ENCODE measurements at regions not wholly inside any gene's neighbourhood (a gene's known extent, or its start where the extent isn't known, plus 50 kb on each side); places are given as distances from the start of the nearest gene placed in this dataset.

DNA sequence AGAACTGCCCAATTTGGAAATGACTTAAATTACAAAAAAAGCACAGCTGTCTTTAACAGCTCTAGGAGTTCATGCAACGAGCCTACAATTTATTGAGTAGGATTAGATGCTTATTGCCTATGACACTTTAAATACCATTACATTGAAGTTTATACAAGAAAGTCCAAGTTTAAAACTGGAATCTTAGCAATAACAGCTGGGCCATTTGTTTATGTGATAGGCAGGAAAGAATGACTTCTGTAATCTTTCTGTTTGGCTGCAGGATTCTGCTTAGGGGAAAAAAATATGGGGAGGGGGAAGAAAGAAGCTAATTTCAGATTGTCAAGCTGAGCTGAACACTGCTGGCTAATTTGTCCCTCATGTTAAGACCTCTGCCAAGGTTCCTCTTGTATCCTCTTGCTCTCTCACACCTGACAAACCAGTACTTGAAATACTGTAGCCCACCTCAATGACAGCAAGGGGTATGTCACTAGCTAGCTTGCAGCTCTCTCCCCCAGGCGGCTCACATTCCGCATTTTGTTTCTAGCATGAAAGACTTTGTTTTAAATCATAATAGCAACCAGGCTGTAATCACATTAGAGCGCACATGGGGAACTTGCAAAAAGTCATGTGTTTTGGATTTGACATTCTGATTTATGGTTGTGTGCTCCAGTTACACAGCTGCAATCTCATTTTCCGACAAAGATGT is 384.8 kb downstream of the BMP4 start:
- TF ChIP-seq POLR2A (IDR thresholded peaks at IDR 0.05) = no peak
- no peak for TF ChIP-seq CTCF (IDR thresholded peaks at IDR 0.05)
